Activated effector memory CD4-positive, alpha-beta T cell treated with anti-CD3 and anti-CD28 coated beads, Interleukin-2, amount 50 U/mL, for 16 hours (primary cell): ENCODE measurements at regions not wholly inside any gene's neighbourhood (a gene's known extent, or its start where the extent isn't known, plus 50 kb on each side); places are given as distances from the start of the nearest gene placed in this dataset.

Experiments
- DNase-seq: peaks from one replicate; pipeline ENCODE4 v3.0.0-alpha.2; 2020

- DNase-seq: no peak
These were observed 50.6 kb upstream of the GNAO1 start for GRCh38 chr16:56140645-56141044.

GRCh38 chr16:56137269-56137668 lies 54.0 kb upstream of the GNAO1 start:
- DNase-seq: no peak

GRCh38 chr16:56136256-56136655 lies 55.0 kb upstream of the GNAO1 start:
- no peak for DNase-seq

- DNase-seq: no peak
These were observed 56.5 kb upstream of the GNAO1 start for GRCh38 chr16:56134790-56135189.

GRCh38 chr16:56125922-56126321 lies 65.4 kb upstream of the GNAO1 start:
- DNase-seq: no peak

GRCh38 chr16:56122251-56122650 lies 69.0 kb upstream of the GNAO1 start:
- no peak for DNase-seq

GRCh38 chr16:56121156-56121500 lies 70.2 kb upstream of the GNAO1 start:
- no peak for DNase-seq

- DNase-seq: no peak
These were observed 70.7 kb upstream of the GNAO1 start for GRCh38 chr16:56120447-56121155.

GRCh38 chr16:56119133-56119532 lies 72.2 kb upstream of the GNAO1 start:
- no peak for DNase-seq

- DNase-seq: no peak
These were observed 74.7 kb upstream of the GNAO1 start for GRCh38 chr16:56116577-56116964.

- DNase-seq: no peak
These were observed 75.3 kb upstream of the GNAO1 start for GRCh38 chr16:56115817-56116576.

- no peak for DNase-seq
These were observed 78.1 kb upstream of the GNAO1 start for GRCh38 chr16:56113223-56113622.

GRCh38 chr16:56111100-56111499 lies 80.2 kb upstream of the GNAO1 start:
- DNase-seq: no peak

GRCh38 chr16:56109994-56110393 lies 81.3 kb upstream of the GNAO1 start:
- DNase-seq: no peak

GRCh38 chr16:56109205-56109604 lies 82.1 kb upstream of the GNAO1 start:
- no peak for DNase-seq

GRCh38 chr16:56108724-56109123 lies 82.6 kb upstream of the GNAO1 start:
- no peak for DNase-seq

GRCh38 chr16:56108056-56108471 lies 83.2 kb upstream of the GNAO1 start:
- no peak for DNase-seq

- no peak for DNase-seq
These were observed 84.8 kb upstream of the GNAO1 start for GRCh38 chr16:56106527-56106926.

- no peak for DNase-seq
These were observed 88.4 kb upstream of the GNAO1 start for GRCh38 chr16:56102906-56103305.

- no peak for DNase-seq
These were observed 89.1 kb upstream of the GNAO1 start for GRCh38 chr16:56102183-56102686.

- no peak for DNase-seq
These were observed 89.8 kb upstream of the GNAO1 start for GRCh38 chr16:56101480-56101879.

- no peak for DNase-seq
These were observed 94.0 kb upstream of the GNAO1 start for GRCh38 chr16:56097306-56097705.

- DNase-seq: no peak
These were observed 97.1 kb upstream of the GNAO1 start for GRCh38 chr16:56094231-56094630.

- no peak for DNase-seq
These were observed 98.2 kb upstream of the GNAO1 start for GRCh38 chr16:56093055-56093454.

- no peak for DNase-seq
These were observed 101.2 kb upstream of the GNAO1 start for GRCh38 chr16:56090076-56090475.
